ENCODE measurements at regions not wholly inside any gene's neighbourhood (a gene's known extent, or its start where the extent isn't known, plus 50 kb on each side); places are given as distances from the start of the nearest gene placed in this dataset.

DNA sequence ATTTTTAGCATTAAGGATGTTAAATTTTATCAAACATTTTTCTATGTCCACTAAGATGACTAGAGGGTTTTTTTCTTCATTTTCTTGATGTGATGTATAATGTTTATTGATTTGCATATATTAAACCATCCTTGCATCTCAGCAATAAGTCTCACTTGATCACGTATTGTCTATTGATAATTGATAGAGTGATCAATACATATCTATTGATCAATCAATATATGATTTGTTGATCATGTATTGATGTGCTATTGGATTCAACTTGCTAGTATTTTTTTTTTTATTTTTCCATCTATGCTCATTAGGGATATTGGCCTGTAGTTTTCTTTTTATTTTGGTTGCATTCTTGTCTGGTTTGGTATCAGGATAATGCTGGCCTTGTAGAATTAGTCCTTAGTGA is 2202.0 kb downstream of the PCDH9 start:
- no peak for TF ChIP-seq CTCF (IDR thresholded peaks at IDR 0.05)
- TF ChIP-seq POLR2A (IDR thresholded peaks at IDR 0.05) = no peak
